ENCODE measurements at regions not wholly inside any gene's neighbourhood (a gene's known extent, or its start where the extent isn't known, plus 50 kb on each side); places are given as distances from the start of the nearest gene placed in this dataset.

- no peak overlapping the region for H3K4me3 ChIP-seq (replicated peaks; ENCODE audit: low read depth, low read length)
- no peaks in the 10 kb centered on the region for H3K36me3 ChIP-seq (ENCODE audit: control insufficient read depth, insufficient read depth, low read length)
- DNase-seq (ENCODE audit: extremely low read depth, insufficient read length), result no peak
- no peaks in the 10 kb centered on the region for H3K27me3 ChIP-seq (replicated peaks; ENCODE audit: control insufficient read depth, insufficient read depth, low read length)
- TF ChIP-seq CTCF (IDR thresholded peaks at IDR 0.05; ENCODE audit: insufficient read depth, low read length, poor library complexity, severe bottlenecking), result no peak
Observed at GRCh38 chrX:34371754-34372153, 239.6 kb upstream of the FAM47A start.

- DNase-seq (ENCODE audit: extremely low read depth, insufficient read length), result no peak
- H3K27me3 ChIP-seq (replicated peaks; ENCODE audit: control insufficient read depth, insufficient read depth, low read length), result no peaks in the 10 kb centered on the region
- no peaks in the 10 kb centered on the region for H3K36me3 ChIP-seq (ENCODE audit: control insufficient read depth, insufficient read depth, low read length)
- no peak overlapping the region for H3K4me3 ChIP-seq (replicated peaks; ENCODE audit: low read depth, low read length)
- TF ChIP-seq CTCF (IDR thresholded peaks at IDR 0.05; ENCODE audit: insufficient read depth, low read length, poor library complexity, severe bottlenecking), result no peak
Observed at GRCh38 chrX:34365471-34365870, 233.4 kb upstream of the FAM47A start.

- no peaks in the 10 kb centered on the region for H3K36me3 ChIP-seq (ENCODE audit: control insufficient read depth, insufficient read depth, low read length)
- H3K4me3 ChIP-seq (replicated peaks; ENCODE audit: low read depth, low read length), result no peak overlapping the region
- H3K27me3 ChIP-seq (replicated peaks; ENCODE audit: control insufficient read depth, insufficient read depth, low read length), result no peaks in the 10 kb centered on the region
- TF ChIP-seq CTCF (IDR thresholded peaks at IDR 0.05; ENCODE audit: insufficient read depth, low read length, poor library complexity, severe bottlenecking), result no peak
- DNase-seq (ENCODE audit: extremely low read depth, insufficient read length), result no peak
Observed at GRCh38 chrX:34350561-34351335, 218.6 kb upstream of the FAM47A start.

GRCh38 chrX:34343001-34343400 is 210.9 kb upstream of the FAM47A start:
- DNase-seq (ENCODE audit: extremely low read depth, insufficient read length), result no peak
- Histone ChIP-seq H3K4me3 (replicated peaks; ENCODE audit: low read depth, low read length) (no peak overlapping the region), H3K36me3 (ENCODE audit: control insufficient read depth, insufficient read depth, low read length) (no peaks in the 10 kb centered on the region), H3K27me3 (replicated peaks; ENCODE audit: control insufficient read depth, insufficient read depth, low read length) (no peaks in the 10 kb centered on the region)
- TF ChIP-seq CTCF (IDR thresholded peaks at IDR 0.05; ENCODE audit: insufficient read depth, low read length, poor library complexity, severe bottlenecking), result no peak

- Histone ChIP-seq H3K36me3 (ENCODE audit: control insufficient read depth, insufficient read depth, low read length) (no peaks in the 10 kb centered on the region), H3K4me3 (replicated peaks; ENCODE audit: low read depth, low read length) (no peak overlapping the region), H3K27me3 (replicated peaks; ENCODE audit: control insufficient read depth, insufficient read depth, low read length) (no peaks in the 10 kb centered on the region)
- no peak for TF ChIP-seq CTCF (IDR thresholded peaks at IDR 0.05; ENCODE audit: insufficient read depth, low read length, poor library complexity, severe bottlenecking)
- no peak for DNase-seq (ENCODE audit: extremely low read depth, insufficient read length)
Observed at GRCh38 chrX:34341814-34342213, 209.7 kb upstream of the FAM47A start.

- DNase-seq (ENCODE audit: extremely low read depth, insufficient read length), result no peak
- no peaks in the 10 kb centered on the region for H3K27me3 ChIP-seq (replicated peaks; ENCODE audit: control insufficient read depth, insufficient read depth, low read length)
- TF ChIP-seq CTCF (IDR thresholded peaks at IDR 0.05; ENCODE audit: insufficient read depth, low read length, poor library complexity, severe bottlenecking), result peak; percentile 2
- no peaks in the 10 kb centered on the region for H3K36me3 ChIP-seq (ENCODE audit: control insufficient read depth, insufficient read depth, low read length)
- no peak overlapping the region for H3K4me3 ChIP-seq (replicated peaks; ENCODE audit: low read depth, low read length)
Observed at GRCh38 chrX:34341258-34341657, 209.1 kb upstream of the FAM47A start.

Data from GM06990 (cell line).